ENCODE measurements at regions not wholly inside any gene's neighbourhood (a gene's known extent, or its start where the extent isn't known, plus 50 kb on each side); places are given as distances from the start of the nearest gene placed in this dataset.
"Not testable (repeated sequence)": the region's sequence is repeated elsewhere in the genome, so short reads cannot be mapped to it uniquely, and the experiment has no call there.

DNA sequence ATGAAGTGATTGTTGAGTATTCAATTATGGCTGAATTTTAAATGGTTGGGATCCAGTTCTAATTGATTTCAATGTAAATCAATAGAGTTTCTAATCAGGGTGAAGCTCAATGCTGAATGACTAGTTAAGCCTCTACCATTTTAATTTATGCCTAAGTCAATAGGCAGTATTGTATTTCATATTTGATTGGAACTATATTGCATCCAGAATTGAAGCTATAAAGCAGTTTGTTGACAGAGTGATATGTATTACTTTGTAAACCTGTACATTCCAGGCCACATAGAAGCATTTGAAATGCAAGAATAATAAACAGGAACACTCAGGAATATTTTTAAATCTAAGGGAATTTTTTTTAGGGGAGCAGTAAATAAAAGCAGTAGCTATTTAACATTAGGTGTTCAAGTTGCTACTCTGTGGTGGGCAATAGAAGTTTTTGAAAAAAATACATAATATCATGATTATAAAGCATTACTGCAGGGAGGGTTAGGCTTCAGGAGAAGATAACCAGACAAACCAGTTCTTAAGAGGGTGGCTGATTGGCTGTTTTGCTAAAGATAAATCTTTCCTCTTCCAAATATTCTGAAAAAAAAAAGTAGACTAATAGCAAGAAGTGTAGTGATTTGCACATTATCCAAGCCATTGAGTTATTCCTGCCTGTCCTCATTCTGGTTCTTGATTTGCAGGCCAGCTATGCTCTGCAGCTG is 492.0 kb upstream of the MEF2C start:
- DNase-seq, result no peak

DNA sequence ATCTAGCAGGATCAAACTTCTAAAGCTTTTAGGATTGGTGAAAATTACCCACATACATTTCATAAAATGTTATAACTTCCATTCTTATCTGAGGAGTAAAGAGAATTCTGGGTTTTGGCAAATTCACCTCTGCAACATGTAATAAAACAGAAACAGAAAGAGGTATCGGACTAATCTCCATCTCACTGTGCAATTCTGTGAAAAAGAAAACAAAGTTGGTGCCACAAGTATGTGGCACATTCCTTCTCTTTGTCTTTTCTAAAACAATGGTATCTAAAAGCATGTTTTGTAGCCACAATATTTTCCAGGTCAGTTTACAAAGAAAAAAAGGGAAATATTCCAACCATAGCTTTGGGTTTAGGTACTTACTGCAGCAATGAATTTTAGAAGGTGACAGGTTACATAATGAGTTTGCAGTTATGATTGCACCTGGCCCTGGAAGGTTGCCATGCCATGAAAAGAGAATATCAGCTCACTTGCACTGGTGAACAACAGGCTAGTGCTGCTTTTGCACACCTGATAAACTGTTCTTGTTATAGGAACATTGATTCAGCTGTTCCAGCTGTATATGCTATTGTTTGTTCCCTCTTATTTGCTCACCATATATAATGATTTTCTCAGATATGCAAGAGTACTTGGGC is 491.3 kb upstream of the MEF2C start:
- DNase-seq, result no peak

DNA sequence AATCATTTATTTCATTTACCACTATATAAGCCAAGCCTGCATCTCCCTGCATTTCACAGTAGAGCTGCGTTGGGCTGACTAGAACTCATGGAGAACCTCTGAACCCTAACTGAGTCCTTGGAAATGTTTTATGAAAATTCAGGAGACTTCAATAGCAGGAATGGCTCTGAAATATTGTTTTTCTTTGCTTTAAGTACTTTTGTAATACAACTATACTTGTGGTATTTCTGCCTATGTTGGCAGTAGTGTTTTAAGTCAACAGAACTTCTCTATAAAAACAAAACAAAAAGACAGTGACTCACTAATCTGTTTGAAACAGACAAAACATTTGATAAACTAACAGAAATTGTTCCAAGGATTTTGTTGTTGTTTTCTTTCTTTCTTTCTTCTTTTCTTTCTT is 489.2 kb upstream of the MEF2C start:
- no peak for DNase-seq

DNA sequence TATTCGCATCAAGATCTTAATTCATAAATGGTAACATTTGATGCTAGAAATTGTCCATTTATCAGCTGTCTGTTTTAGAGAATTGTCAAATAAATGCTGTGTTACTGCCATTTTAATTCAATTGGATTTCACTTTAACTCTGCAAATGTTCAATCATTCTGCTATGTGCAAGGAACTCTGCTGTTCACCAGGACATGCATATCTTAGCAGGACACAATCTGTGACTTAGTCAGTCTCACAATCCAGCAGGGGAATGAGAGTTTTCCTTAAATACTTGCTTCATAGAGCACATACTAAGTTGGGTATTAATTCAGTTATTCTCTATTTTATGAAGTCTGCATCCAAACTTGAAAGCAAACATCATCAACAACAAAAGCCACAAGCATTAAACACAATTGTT is 488.7 kb upstream of the MEF2C start:
- no peak for DNase-seq

DNA sequence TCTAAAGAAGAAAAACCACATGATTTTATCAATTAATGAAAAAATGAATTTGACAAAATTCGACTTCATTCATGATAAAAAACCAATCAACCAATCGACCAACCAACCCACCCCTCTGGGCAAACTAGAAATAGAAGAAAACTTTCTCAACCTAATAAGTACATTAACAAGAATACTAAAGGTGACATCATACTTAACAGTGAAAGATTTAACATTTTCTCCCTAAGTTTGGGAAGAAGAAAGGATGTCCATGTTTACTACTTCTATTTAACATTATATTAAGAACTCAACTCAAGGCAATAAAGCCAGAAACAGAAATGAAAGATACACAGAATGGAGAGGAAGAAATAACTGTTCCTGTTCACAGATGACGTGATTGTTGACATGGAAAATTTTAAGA is 476.1 kb upstream of the MEF2C start:
- DNase-seq, result no peak

DNA sequence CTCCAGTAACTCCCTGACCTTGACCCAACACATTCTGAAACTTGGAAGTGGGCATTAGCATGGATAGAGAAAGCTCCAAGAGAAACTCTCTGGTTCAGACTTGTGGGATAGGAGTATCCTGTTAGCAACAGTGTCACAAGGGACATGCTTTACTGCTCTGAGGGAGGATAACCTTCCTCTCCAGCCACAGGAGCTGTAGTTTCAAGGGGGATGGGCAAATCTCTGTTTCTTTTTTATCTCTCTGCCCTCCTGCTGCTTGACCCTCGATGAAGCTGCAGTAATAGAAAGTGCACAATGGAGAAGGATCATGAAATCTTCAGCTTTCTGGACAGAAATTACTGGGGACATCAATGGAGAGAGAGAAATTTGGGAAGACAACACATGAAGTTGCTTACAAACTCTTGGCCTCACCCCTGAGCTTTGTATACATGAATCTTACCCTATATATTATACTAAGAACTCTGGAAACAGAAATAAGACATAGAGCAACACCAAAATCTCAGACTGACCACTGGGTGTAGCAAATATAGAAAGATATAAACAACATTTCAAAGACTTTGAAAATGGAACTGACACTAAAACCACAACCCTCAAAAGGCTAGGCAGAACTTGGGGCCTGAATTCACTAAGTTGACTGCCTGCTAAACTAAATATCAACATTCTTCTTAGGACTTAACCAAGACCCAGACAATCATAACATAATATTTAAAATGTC is 471.0 kb upstream of the MEF2C start:
- no peak for DNase-seq

DNA sequence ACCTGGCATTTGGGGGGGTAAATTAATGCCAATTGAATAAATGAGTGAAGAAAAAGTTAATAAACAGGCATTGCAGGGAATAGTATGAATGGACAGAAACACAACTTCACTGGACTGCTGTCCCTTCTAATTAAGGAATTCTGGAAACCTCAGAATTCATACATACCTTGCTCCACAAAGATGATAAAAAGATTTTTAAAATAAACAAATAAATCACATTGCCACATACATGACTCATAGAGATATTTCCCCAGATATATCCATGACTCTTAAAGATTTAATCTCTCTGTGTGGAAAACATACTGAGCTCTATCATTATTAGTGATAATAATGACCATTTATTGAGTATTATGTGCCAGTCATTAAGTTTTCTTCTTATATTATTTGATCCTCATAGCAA is 469.0 kb upstream of the MEF2C start:
- DNase-seq, result no peak

DNA sequence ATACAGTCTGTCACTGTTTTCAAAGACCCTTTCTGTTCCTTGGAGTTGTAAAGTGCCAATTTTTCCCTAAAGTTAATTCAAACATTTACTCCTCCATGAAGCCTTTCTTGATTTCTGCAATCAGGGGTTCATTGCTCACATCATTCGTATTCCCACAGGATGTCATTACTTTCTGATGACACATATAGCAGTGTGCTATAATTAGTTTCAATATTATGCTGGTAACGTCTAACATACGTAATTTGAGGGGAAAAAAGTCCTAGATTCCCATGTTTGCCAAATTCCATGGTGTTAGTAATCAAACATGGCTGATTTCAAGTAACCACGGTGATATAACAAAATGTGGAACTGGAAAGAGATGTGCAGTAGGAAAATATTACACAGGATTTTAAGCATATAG is 468.2 kb upstream of the MEF2C start:
- no peak for DNase-seq

DNA sequence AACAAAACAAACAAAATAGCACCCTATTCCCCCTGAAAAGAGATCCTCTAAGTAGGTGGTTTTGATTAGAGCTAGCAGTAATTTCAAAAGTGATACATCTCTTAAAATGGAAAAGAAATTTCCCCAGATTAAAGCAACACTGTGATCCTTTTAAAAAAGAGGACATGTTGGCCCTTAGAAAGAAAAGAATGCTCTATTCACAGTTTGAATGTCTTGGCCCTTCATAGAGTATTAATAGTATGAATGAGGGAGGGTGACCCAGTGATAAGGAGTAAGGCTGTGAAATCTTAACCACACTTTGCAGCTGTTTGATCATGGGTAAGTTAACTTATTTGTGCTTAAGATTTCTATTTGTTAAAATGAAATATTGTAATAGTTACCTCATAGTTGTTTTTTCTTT is 467.7 kb upstream of the MEF2C start:
- no peak for DNase-seq

DNA sequence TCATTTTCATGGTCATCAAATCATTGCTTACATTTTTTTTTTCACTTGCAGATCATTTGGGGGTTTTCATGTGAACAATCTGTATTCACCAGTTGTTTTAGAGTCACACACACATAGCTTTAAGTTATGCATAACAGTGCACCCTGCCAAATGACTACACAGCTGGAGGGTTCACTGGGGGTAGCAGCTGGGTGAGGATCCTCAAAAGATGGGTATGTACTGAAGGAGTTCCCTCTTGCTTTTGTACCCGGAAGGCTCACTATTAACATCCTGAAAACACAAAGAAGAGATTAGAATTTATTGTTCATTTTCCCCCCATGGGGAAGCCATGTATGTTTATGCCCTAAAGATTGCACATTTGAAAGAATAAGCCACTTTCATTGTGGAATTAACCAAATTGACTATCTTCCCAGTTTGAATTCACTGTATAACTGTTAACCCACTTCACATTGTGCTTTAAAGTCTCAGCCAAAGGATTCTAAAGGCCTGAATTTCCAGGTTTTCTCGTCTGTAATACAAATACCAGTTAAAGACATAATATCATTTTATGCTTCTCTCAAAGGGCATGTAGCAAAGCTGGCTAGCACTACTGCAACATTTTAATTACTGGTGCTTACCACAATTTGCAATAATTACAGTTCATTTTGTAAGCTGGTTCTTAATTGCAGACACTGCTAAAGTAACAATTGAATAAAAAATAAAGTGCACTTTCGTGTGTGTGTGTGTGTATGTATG is 466.4 kb upstream of the MEF2C start:
- DNase-seq, result no peak

DNA sequence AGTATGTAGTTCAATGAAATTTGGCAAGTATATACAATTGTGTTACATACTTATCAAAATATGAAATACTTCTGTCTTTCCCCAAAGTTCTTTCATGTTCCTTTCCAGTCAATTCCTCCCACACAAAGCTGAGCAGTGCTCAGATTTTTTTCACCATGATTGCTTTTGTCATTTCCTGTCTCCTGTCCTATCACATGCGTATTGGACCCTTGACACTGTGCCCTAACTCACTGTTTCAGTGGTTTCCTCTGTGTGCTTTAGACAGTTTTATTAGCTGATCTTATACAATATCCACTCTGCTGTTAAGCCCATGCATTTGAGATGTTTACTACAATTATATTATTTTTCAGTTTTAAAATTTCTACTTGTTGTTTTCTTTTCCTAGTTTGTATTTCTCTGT is 463.6 kb upstream of the MEF2C start:
- no peak for DNase-seq

DNA sequence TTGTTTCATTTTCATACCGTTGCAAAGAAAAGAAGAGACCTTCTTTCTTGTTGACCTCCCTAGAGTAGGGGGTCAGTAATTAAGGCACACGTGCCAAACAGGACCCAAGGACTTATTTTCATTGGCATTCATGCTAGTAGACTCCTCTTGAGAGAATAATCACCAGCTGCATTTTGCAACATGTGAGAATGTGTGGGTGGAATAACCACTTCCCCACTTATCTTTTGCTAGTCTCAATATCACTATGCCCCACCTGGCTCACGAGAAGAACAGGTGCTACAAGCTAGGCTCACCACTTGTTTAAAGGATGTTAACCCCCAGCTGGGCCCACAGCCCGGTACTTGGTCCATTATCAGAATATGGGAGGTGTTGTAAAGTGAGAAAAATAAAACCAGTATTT is 460.7 kb upstream of the MEF2C start:
- no peak for DNase-seq

DNA sequence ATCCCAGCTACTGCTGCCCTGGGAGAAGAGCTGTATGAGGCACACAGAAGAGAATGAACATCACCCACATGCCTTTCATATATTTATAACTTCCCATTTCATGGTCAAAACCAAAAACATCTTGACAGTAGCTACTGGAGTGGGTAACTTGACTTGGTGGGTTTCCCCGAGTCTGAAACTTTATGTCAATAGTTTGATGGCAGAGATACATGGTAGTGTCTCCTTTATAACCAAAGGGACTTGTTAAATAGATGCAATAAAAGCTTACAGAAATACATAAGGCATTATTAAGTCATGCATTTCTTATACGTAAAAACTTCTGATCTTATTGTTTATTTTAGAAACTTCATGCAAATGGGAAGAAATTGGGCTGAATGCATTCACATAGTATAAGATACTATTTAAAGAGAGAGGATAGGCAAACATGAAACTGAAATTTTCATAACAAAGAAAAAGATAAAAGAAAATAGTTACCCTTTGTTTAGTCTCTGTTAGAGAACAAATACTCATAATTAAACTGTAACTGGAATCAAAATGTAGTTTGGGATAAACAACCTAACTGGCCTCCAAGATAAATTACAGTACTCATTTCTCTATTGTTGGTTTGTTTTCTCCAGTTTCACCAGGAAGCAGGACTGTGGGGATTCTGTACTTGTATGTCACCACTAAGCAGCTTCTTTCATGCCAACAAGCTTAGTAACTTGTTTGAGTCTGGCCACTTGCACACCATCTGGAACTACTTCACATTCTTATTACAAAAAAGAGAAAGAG is 459.3 kb upstream of the MEF2C start:
- DNase-seq, result no peak

DNA sequence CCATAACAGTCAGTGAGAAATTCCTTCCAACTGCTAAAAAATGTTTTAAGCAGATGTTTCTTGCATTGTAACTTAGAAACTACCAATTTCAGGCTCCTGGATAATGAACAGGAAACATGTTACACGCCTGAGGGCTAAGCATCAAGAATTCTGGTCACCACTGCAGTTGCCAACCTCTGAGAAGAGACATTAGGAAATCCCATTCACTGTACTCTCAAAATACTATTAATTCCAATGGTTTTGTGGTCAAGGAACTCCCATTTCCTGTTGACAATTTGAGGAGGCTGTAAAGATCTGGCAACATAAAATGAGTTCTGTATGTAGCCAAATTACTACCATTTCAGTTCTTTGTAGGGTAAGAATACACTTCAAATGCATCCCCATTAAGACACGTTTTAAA is 456.0 kb upstream of the MEF2C start:
- no peak for DNase-seq

DNA sequence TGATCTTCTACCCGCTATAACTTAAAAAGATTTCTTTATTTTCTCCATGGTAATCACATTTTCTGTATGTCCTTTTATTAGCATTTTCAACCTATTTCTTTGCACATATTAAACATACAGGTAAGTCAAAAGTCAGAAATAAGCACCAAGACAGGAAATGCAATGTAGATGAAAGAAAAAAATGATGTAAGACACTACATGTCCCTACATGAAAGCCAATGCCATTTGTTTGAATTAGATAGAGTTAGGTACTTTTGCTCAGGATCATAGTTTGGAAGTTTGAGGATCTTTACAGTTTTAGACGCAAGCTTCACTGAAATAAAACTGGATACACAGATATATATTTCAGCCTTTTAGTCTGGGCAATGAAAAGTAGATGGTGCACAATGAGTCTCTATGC is 453.1 kb upstream of the MEF2C start:
- DNase-seq, result no peak

DNA sequence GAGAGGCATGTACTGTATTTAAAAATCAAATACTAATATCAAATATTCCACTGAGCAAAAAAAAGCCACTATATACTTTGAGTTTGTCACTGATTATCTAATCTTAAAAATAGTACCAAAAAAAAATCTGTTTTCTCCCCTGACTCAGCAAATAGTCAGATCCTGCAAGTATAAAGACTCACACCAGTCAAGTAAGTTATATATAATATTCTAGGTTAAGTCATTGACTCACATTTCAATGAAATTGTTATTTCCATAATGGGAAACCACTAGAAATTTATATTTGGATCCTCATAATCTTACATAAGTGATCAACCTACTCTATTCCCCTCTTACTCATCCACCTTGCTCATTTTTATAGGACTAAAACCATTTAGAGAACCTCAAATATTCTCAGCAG is 447.2 kb upstream of the MEF2C start:
- DNase-seq, result no peak

DNA sequence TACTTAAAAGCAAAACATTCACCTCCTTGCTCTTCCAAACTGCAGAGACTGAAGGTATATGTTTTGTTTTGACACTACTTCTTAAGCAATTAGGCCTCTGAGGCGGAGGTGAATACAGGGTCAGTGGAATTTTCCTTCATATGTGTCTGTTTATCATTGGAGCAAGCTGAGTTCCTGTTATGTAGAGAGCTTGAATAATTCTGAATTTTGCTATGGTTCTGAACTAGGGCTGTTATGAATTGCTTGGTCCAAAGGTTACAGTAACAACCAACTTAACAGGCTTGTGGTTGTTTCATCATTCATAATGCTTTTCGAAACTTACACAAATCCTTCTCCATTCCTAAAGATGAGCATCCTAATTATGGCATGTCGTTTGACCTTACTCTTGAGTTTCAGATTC is 444.6 kb upstream of the MEF2C start:
- DNase-seq, result no peak

DNA sequence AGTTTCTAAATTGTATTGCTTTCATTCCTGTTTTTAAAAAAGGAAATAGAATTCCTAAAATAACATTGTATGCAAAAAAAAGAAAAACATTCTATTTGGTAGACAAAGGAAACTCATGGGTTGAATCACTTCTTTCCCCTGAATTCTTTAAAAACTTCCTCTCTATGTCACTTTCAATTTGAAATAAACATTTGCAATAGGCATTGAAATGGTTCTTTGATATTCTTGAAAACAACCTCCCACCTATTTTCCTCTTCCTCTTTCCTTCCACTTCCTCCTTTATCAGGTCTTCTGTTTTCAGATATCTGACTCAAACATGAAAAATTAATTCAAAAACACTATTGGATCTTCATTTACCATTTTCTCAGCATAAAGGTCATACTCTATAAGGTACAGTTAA is 442.0 kb upstream of the MEF2C start:
- DNase-seq, result no peak

DNA sequence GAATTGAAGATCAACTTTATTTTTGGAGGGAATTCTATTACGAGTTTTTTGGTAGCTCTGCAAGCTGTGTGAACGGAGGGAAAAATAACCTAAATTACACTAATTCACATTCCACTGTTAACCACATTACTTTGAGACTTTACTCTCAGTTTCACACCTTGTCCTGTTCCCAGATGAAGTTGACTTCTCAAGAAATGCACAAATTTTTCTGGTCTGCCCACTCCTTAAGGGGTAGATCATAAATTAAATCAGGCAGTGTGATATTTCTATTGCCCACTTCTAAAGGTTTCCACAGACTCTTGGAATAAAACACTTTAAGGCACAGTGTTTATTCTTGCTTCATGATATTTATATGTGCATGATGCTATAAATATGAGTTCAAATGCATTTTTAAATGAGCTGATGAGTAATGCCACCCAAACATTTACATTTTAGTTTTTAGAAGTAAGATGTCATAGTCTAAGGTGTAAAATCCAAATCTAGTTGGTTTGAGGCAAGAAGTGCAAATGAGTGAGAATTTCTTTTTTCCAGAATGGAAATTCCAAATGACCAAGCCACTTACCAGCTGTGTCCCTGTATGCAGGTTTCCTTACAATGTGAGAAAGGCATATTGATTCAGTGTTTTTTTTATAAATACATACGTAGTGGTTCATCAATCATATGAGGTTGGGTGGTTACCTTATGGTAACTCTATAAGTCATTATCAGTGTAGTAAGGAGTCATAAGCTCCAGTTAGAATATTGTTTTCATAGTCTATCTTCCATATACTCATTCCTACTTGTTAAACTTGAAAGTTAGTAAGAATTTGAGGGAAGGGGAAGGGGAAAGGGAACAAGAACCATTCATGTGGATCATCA is 437.7 kb upstream of the MEF2C start:
- DNase-seq, result no peak

DNA sequence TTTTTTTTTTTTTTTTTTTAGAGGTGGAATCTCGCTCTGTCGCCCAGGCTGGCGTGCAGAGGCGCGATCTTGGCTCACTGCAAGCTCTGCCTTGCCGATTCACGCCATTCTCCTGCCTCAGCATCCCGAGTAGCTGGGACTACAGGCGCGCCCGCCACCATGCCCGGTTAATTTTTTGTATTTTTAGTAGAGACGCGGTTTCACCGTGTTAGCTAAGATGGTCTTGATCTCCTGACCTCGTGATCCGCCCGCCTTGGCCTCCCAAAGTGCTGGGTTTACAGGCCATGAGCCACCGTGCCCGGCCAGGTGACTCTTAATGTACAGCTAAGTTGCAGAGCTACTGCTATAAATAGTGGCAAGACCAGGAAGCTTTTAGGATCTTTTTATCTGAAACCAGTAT is 434.9 kb upstream of the MEF2C start:
- DNase-seq, result not testable (repeated sequence)

DNA sequence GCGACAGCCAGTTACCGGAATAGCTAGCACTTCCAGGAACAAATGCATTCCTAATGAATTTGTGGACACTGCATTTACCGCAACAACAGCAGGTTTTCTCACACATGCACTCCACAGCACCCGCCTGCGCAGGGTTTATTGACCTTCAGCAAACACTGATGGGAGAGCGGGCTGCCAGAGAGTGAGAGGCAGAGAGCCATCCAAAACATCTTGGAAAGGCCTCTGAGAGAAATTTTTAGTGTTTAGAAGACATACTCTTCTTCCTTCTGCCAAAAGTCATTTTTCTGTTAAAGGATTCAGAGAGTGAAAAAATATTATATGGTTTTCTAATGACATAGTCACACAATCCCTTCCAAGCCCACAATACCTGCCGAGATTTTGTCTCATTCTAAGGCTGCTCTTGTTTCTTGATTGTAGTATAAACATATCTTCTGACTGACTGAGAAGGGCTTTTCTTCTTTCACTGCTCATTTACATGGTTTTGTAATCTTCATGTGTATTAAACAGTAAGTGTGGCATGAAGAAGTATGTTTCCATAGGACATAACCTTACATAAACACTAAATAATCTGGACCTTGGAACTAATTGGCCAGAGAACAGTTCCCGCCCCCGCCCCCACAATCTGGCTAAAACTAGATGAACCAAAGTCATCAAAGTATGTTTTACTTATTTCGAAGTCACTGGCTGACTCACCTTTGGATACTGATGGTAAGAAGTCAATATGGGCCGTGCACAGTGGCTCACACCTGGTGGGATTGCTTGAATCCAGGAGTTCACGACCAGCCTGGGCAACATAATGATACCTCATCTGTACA is 432.5 kb upstream of the MEF2C start:
- DNase-seq, result no peak

Measured in CD4-positive, alpha-beta T cell treated with Interleukin-17A for 1 hour (primary cell).